Right atrium auricular region (tissue), 2 donors: ENCODE measurements at regions not wholly inside any gene's neighbourhood (a gene's known extent, or its start where the extent isn't known, plus 50 kb on each side); places are given as distances from the start of the nearest gene placed in this dataset.
A peak's percentile ranks its signal among the peaks of the same experiment; 100 is the strongest.

ENCODE experiments used
- DNase-seq: peaks from one replicate; pipeline ENCODE4 v3.0.0-alpha.2; 2019; ENCODE audit warnings: low spot score
- H3K27ac ChIP-seq, 2 donors: fragments of 200-600 bp; sonication (generic); 1 replicate in 1 of 2; 2 replicates in 1 of 2; pipeline ENCODE4 v1.5.1; 2016 to 2019
- H3K27me3 ChIP-seq, 2 donors: fragments of 200-600 bp; sonication (generic); one replicate each; pipeline versions ENCODE4 v1.5.1 to v1.6.0; 2017 to 2019
- H3K36me3 ChIP-seq: fragments of 200-600 bp; sonication (generic); one replicate; pipeline ENCODE4 v1.5.1; 2016
- H3K4me1 ChIP-seq, 2 donors: fragments of 200-600 bp; sonication (generic); one replicate each; pipeline versions ENCODE4 v1.5.1 to v1.6.0; 2017 to 2019
- H3K4me3 ChIP-seq, 2 donors: fragments of 200-600 bp; sonication (generic); 1 replicate in 1 of 2; 2 replicates in 1 of 2; pipeline ENCODE4 v1.5.1; 2017 to 2019; ENCODE audit warnings: mild to moderate bottlenecking in 1 of 2, moderate library complexity in 1 of 2
- H3K9me3 ChIP-seq, 2 donors: fragments of 200-600 bp; sonication (generic); one replicate each; pipeline ENCODE4 v1.5.1; 2019
- TF ChIP-seq, protein P1 (sequence below), 2 donors: fragments of 200-600 bp; sonication (generic); IDR thresholded peaks; one replicate each; pipeline ENCODE4 v1.5.1; 2019; ENCODE audit warnings: antibody characterized with exemption in 2 of 2

DNA sequence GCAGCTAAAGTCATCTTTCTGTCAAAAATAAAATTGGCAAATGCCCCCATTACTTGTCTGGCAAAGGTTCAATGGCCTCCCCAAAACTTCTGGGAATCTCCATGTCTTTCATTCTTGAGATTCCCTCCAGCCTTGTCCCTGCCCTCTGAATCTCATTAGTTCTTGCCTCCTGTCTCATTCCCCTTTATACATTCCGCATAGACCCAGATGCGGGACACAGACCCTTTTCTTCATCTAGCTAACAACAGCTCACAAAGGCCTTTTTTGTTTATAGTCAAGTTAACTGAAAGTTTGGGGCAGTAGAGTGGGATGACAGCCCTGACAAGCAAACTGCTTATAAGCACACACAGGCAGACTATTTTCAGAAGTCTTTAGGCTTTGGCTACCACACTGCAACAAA lies 306.1 kb upstream of the FAM241A start:
- H3K4me1 ChIP-seq = no peaks in the 10 kb centered on the region
- DNase-seq = no peak
- TF ChIP-seq, protein P1, sequence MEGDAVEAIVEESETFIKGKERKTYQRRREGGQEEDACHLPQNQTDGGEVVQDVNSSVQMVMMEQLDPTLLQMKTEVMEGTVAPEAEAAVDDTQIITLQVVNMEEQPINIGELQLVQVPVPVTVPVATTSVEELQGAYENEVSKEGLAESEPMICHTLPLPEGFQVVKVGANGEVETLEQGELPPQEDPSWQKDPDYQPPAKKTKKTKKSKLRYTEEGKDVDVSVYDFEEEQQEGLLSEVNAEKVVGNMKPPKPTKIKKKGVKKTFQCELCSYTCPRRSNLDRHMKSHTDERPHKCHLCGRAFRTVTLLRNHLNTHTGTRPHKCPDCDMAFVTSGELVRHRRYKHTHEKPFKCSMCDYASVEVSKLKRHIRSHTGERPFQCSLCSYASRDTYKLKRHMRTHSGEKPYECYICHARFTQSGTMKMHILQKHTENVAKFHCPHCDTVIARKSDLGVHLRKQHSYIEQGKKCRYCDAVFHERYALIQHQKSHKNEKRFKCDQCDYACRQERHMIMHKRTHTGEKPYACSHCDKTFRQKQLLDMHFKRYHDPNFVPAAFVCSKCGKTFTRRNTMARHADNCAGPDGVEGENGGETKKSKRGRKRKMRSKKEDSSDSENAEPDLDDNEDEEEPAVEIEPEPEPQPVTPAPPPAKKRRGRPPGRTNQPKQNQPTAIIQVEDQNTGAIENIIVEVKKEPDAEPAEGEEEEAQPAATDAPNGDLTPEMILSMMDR (IDR thresholded peaks at IDR 0.05) = no peak
- no peak overlapping the region for H3K4me3 ChIP-seq
- no peaks in the 10 kb centered on the region for H3K9me3 ChIP-seq
- H3K27ac ChIP-seq = no peak overlapping the region
- no peaks in the 10 kb centered on the region for H3K27me3 ChIP-seq
- H3K36me3 ChIP-seq = no peaks in the 10 kb centered on the region

DNA sequence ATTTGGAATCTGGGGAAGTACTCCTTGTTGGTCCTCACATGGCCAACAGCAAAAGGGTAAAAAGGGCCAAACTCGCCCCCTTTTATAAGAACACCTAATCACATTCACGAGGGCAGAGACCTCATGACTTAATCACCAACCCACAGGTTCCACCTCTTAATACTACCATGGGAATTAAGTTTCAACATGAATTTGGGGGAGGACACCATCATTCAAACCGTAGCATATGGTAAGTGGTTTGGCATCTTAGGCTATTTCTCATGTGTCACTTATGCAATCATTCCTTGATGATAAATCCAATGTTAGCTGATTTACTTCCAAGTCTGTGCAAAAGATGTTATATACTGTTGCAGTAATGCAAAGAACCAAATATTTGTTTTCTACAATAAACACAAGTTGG lies 302.9 kb upstream of the FAM241A start:
- no peak overlapping the region for H3K27ac ChIP-seq
- H3K36me3 ChIP-seq = no peaks in the 10 kb centered on the region
- no peaks in the 10 kb centered on the region for H3K9me3 ChIP-seq
- TF ChIP-seq, protein P1 (IDR thresholded peaks at IDR 0.05) = no peak
- H3K4me3 ChIP-seq = no peak overlapping the region
- DNase-seq = no peak
- H3K4me1 ChIP-seq = no peaks in the 10 kb centered on the region
- no peaks in the 10 kb centered on the region for H3K27me3 ChIP-seq

DNA sequence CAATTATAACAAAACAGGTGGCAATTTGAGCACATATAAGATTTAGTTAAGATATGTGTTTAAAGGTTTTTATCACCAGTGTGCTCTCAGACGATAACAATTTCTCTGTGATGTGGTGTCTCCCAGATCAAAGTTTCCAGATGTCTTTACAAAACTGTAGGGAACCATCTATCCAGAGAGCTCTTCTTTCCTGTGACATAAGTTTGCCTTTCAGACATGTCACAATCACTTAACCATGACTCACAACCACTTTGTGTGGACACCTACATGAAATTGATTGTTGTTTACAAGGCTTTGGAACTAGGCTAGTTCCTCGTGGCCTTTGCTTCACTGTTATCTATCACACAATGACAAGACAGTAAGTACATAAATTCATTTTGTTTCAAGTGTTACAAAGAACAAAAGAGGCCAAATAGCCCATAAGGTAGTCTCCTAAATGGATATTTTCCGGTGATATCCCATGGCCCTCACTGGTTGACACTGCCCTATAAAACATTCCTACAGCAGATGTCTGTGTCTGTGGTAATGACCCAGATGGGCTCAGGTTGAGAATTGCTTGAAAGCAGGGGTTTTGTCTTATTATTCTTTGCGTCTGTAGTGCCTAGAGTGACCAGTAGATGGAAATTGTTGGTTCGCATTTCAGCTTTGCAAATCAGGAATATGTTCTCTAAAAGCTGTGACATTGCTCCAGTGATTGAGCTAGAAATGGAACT lies 297.8 kb upstream of the FAM241A start:
- H3K4me1 ChIP-seq = no peaks in the 10 kb centered on the region
- H3K36me3 ChIP-seq = no peaks in the 10 kb centered on the region
- no peak overlapping the region for H3K4me3 ChIP-seq
- H3K27ac ChIP-seq = no peak overlapping the region
- no peak for DNase-seq
- H3K9me3 ChIP-seq = no peaks in the 10 kb centered on the region
- no peaks in the 10 kb centered on the region for H3K27me3 ChIP-seq
- TF ChIP-seq, protein P1 (IDR thresholded peaks at IDR 0.05) = no peak

DNA sequence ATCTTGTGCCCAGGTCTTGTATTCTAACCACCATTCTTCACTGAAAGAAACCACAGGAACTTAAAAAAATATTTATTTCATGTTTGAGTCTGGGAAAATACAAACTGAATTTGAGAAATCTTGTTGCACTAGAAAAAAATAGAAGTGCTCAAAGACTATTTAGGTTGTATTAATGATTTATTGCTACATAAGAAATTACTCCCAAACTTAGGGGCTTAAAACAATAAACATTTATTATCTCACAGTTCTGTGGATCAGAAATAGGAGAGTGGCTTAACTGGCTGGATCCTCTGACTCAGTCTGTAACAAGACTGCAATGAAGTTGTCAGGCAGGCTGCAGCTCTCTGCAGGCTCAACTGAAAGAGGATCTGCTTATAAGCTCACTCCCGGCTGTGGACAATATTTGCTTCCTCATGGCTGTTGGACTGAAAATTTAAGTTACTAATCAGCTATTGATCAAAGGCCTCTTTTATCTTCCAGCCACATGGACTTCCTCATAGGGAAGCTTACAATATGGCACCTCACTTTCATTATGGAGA lies 295.4 kb upstream of the FAM241A start:
- TF ChIP-seq, protein P1 (IDR thresholded peaks at IDR 0.05) = no peak
- Histone ChIP-seq H3K4me1 (no peaks in the 10 kb centered on the region), H3K36me3 (no peaks in the 10 kb centered on the region), H3K27me3 (no peaks in the 10 kb centered on the region), H3K4me3 (no peak overlapping the region), H3K27ac (no peak overlapping the region), H3K9me3 (no peaks in the 10 kb centered on the region)
- DNase-seq = no peak

DNA sequence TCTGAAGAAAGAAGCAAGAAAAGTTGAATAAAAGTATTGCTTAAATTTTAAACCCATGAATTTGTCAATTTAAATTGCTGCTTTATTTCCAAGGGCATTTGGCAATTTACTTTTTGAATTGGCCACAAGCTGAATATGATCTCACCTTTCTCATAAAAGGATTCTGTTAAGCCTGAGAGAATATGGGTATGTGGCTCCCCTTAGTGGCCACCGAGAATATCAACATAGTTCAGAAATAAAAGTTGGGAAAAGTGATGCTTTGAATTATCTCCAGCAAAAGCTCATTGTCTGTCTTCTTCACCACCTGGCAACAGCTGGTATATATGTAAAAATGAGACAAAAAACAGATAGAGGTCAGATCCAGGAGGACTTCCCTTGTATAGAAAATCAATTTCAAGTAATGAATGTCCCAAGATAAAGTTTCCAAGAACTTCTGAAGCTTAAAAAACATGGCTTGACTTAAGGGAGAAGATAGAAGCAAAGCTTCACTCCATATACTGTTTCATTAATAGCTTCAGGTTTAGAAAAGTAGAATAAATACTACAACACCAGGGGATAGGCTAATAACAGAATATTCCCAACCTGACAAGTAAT lies 290.7 kb upstream of the FAM241A start:
- H3K9me3 ChIP-seq = no peaks in the 10 kb centered on the region
- H3K27me3 ChIP-seq = no peaks in the 10 kb centered on the region
- H3K27ac ChIP-seq = no peak overlapping the region
- H3K4me1 ChIP-seq = no peaks in the 10 kb centered on the region
- no peak overlapping the region for H3K4me3 ChIP-seq
- TF ChIP-seq, protein P1 (IDR thresholded peaks at IDR 0.05) = peak; percentile 22 to 66
- no peak for DNase-seq
- H3K36me3 ChIP-seq = no peaks in the 10 kb centered on the region
